Keratinocyte (primary cell): ENCODE measurements at regions not wholly inside any gene's neighbourhood (a gene's known extent, or its start where the extent isn't known, plus 50 kb on each side); places are given as distances from the start of the nearest gene placed in this dataset.

Experiments
- CTCF ChIP-seq, 3 experiments: IDR thresholded peaks in 1 of 3; conservative IDR thresholded peaks in 1 of 3; optimal IDR thresholded peaks in 1 of 3; 2 replicates in 2 of 3; 3 replicates in 1 of 3; pipeline versions ENCODE3 to v1.5.1; 2011; ENCODE audit warnings: low read length in 3 of 3, mild to moderate bottlenecking in 3 of 3, moderate library complexity in 2 of 3, control low read depth in 1 of 3, inconsistent platforms in 1 of 3; ENCODE audit not compliant: insufficient read depth in 2 of 3; ENCODE audit errors: extremely low read depth in 1 of 3
- EZH2 ChIP-seq: IDR thresholded peaks from one replicate; pipeline ENCODE4 v1.6.1; 2012; ENCODE audit warnings: inconsistent platforms, mild to moderate bottlenecking, low read length, moderate library complexity

GRCh38 chr20:63064745-63065711 is 58.3 kb upstream of the BHLHE23 start:
- TF ChIP-seq CTCF (optimal IDR thresholded peaks at IDR 0.05 in 1 of 3, IDR thresholded peaks at IDR 0.05 in 1 of 3, conservative IDR thresholded peaks at IDR 0.05 in 1 of 3; ENCODE audit: extremely low read depth in 1 of 3, insufficient read depth in 2 of 3, low read length in 3 of 3) (no peak), EZH2 (no peak)
